NCI-H1436 (cell line): ENCODE measurements at regions not wholly inside any gene's neighbourhood (a gene's known extent, or its start where the extent isn't known, plus 50 kb on each side); places are given as distances from the start of the nearest gene placed in this dataset.

Experiments
- DNase-seq: peaks from one replicate; lab custom pipeline; 2025; lab: John Stamatoyannopoulos, UW

- DNase-seq: no peak
These were observed 161.9 kb downstream of the CAPZA3 start for GRCh38 chr12:18899678-18900317.

DNA sequence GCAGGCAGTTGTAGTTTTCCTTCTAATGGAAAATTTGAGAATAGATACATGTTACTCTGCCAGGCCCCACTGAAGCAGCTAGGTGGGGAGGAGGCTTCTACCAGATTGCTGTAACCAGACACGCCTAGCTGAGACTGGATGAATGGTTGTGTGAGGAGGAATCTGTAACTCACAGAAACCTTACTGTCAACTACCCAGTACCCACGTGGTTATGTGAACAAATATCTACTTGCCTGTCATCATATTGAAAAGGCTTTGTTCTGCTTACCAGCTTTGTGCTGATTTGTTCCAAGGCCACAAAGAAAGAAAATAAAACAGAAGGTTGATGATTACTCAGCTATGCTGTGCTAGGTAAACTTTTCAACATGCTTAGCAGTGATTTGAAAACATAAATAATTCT, 167.2 kb downstream of the CAPZA3 start:
- no peak for DNase-seq

DNA sequence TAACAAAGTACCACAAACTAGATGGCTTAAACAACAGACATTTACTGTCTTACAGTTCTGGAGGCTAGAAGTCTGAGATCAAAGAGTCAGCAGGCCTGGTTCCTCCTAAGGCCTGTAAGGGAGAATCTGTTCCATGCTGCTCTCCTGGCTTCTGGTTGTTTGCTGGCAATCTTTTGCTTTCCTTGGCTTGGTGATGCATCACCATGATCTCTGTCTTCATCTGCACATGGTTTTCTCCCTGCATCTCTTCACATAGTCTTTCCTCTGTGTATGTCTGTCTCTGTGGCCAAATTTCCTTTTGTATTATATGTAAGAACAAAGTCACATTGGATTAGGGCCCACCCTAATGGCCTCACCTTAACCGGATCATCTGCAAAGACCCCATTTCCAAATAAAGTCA, 168.5 kb downstream of the CAPZA3 start:
- DNase-seq: no peak

- no peak for DNase-seq
These were observed 169.2 kb downstream of the CAPZA3 start for GRCh38 chr12:18907127-18907526.

DNA sequence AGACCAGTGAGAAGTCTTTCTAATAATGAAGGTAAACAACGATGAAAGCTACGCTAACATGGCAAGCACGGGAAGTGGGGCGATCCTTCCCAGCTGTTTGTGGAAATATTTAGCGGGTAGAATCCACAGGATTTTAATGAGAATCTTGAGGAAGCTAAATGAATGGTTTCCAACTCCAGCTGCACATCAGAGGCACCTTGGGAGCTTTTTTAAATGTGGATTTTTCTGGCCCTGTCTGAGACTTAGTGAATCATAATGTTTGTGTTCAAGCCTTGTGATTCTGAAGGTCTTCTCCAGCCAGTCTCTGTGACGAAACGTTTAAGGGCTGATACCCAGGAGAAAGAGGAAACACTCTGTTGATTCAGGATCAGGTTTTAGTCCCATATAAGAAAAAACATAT, 169.8 kb downstream of the CAPZA3 start:
- DNase-seq: no peak

- no peak for DNase-seq
These were observed 170.3 kb downstream of the CAPZA3 start for GRCh38 chr12:18908191-18908590.

DNA sequence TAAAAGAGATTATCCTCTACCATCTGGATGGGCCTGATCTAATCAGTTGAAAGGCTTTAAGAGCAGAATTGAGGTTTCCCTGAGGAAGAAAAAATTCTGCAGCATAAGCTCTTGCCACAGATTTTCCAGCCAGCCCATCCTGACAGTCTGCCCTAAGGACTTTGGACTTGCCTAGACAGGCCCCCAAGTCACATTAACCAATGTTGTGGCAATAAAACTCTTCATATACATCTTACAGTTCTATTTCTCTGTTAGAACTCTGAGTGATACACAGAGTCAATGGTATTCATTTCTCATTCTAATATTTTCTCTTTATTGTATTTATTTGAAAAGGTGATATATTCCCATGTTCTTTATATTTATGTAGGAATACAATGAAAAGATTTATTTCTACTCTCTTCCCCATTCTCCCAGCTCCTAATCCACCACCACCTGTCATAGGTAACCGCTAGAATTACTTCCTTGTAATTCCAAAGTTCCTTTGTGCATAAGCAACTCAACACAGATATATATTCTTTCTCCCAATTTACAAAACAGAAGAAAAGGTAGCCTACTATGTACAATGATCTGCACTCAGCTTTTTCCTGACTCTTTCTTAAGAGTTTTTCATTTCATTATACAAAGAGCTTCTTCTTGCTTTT, 182.1 kb downstream of the CAPZA3 start:
- DNase-seq: no peak

DNA sequence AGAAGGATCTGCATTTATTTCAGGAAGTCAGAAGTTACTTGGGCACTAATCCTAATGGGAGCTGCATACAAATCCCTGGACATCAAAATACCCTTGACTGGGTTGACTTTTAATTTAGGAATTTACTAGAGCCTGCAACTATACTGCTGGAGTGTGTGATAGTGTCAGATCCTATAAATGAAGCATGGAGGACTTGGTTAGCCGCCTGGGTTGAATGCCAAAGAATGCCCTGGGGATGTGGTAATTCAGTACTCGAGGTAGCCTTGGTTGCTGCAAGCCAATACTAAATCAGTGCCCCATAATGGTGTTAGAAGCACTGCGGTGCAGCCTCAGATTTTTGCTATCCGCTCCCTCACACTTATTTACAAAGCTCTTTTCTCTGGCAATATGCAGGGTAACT, 184.9 kb downstream of the CAPZA3 start:
- DNase-seq: no peak

GRCh38 chr12:18923721-18924120, 185.8 kb downstream of the CAPZA3 start:
- DNase-seq: no peak

- DNase-seq: peak; percentile 80
These were observed 188.3 kb downstream of the CAPZA3 start for GRCh38 chr12:18926188-18926587.

- DNase-seq: no peak
These were observed 194.3 kb downstream of the CAPZA3 start for GRCh38 chr12:18932211-18932610.

- DNase-seq: no peak
These were observed 194.8 kb downstream of the CAPZA3 start for GRCh38 chr12:18932715-18933114.

- DNase-seq: no peak
These were observed 194.1 kb upstream of the PLEKHA5 start for GRCh38 chr12:18935371-18935965.

DNA sequence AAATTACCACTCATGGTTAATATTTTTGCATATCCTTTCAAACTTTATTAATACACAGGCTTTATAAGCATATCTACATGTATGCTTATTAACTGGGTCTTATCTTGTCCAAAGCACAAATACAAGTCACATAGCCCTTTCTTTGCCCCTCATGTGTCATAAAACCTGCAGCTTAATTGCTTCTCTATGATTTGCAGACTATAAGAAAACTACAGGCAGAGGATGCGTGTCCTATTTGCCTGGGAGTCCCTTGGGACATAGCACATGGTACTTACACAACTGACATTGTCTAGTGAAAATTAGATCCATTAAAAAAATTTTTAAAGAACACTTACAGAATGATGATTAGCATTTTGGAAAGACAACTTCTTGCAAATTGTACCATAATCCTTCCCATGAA, 190.5 kb upstream of the PLEKHA5 start:
- DNase-seq: peak; percentile 55

- DNase-seq: no peak
These were observed 186.9 kb upstream of the PLEKHA5 start for GRCh38 chr12:18942669-18943068.

DNA sequence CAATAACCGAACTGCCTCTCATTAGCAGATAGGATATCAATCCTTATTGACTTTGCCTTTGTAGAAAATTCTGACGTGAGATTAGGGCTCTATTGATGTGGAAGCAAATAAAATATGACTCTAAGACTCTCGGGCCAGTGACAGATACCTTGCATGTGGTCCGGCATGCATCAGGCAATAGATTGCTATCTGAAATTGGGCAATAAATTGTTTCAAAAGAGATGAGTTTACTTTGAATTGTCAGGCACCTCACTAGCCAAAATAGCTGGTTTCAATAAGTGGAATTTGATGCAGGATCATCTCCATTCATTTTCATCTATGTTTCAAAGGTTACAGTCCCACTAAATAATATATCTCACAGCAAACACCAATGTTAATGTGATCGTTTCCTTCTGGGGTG, 186.3 kb upstream of the PLEKHA5 start:
- no peak for DNase-seq

DNA sequence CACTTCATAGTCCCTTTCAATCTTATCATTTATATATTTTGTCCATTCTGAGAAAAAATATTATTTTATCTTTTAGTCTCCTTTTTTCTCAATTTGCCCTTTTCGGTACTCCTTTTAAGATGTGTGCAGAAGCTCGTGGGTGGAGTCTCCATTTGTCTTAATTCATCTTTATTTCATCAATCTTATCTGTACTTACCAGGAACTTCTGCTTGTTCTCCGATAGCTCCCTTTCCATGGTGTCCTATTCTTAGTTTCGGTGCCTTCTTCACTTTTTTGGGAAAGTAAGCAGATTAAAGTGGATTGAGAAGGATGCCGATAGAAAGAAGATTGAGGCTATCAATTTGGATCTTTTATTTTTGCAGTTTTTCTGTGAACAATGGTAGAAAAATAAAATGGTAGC, 183.4 kb upstream of the PLEKHA5 start:
- DNase-seq: no peak

DNA sequence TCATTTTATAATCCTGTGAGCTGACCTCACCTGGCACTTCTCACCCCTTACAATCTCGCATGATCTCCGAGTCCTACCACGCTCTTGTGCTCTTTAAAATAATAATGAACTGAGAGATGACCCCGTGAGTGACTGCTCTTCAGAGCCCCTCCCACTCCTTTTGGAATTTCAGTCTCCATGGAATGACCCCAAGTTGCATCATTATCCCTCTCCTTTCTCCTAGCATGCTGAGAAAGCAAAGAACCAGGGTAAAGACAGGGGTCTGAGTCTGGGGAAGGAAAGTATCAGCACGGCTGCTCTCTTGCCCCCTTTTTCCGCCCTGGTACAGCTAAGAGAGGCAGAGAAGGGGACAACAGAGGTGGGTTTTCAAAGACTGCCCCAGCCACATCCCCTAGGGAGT, 178.3 kb upstream of the PLEKHA5 start:
- no peak for DNase-seq

DNA sequence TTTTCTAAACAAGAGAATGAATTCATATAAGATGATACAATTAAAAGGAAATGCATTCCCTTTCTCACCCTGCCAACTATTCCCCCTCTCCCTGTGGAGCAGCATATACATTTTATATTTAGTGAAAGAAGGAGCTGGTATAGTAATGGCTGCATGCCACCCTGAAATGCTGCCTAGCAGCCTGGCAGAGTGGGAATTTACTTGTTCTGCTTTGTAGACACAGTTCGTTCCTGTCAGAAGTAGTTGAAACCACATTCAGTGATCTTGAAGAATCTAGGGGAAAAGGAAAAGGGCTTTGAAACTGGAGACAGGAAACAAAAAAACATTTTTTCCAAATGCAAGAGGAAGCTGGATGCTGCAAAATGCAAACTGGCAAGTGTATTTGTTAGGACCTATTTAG, 176.0 kb upstream of the PLEKHA5 start:
- no peak for DNase-seq

- DNase-seq: no peak
These were observed 173.9 kb upstream of the PLEKHA5 start for GRCh38 chr12:18955594-18955993.

GRCh38 chr12:18965203-18965602, 164.3 kb upstream of the PLEKHA5 start:
- no peak for DNase-seq

DNA sequence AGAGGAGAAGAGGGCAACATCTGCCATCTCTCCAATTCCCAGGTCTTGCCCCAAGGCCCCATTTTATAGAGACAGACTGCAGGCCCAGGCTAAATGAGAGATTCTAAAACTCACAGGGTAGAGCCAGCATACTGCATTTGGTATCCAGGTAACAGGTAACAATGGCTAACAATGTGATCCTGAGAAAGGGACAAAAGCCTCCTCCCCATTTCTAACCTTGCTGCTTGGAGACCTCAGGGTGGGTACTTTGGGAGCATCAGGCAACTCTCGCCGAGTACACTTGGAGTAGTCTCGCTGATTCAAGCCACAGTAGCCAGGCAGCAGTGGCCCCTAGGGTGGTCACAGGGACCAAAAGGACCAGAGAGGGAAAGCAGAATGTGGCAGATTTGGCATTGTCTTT, 162.6 kb upstream of the PLEKHA5 start:
- DNase-seq: no peak

DNA sequence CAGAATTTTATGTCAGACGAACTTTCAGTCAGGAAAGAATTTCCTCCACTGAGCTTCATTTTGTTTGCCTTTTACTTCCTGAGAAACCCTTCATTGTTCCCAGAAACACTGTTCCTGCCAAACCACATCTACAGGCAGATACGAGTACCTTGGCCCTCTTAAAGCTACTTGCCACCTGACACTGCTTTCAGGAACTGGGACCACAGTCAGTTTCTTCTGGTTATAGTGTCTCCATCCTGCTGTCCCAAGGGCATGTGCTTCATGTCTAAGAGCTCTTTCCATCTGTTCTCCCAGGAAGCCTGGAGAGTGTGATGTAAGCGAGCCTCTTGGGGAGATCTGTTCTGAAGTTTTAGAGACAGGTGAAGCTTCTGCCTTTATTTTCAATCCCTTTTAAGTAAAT, 161.7 kb upstream of the PLEKHA5 start:
- no peak for DNase-seq

DNA sequence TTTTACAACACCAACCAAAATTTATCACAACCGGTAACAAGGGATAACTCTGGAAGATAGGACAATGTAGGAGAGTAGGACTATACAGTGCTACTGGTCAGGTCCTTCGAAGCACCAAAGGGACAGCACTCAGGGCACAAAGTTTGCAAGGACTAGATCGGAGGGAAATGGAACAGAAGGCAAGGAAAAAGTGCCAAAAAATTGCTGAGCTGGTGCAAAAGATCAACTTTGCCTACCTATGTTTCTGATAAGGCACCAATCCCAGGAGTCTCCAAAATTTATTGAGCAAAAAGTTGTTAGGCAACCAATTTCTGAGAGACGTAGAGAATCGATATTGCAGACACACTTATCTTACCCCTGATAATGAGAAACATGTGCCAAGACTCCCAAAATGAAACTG, 160.0 kb upstream of the PLEKHA5 start:
- DNase-seq: no peak
